GM12878 (cell line): ENCODE measurements at regions not wholly inside any gene's neighbourhood (a gene's known extent, or its start where the extent isn't known, plus 50 kb on each side); places are given as distances from the start of the nearest gene placed in this dataset.

Experiments used
- ATAC-seq: fragments of 200-7000 bp; cut with Tn5 transposase; 3 replicates; pipeline ENCODE4 v1.9.1; 2020; ENCODE audit warnings: mild to moderate bottlenecking, moderate library complexity
- BruUV-seq: library from RNA; stranded (reverse); fragments of 400-500 nt; replicated peaks from 2 replicates; lab custom pipeline; 2021; lab: Mats Ljungman, UMichigan
- CTCF ChIA-PET: fragments of 300-600 bp; sonication (Branson Sonifier 250); formaldehyde crosslinking; extraction: SDS; loops from one replicate; lab custom pipeline; 2021; ENCODE audit warnings: inconsistent platforms; lab: Yijun Ruan, JAX
- POLR2A ChIA-PET: fragments of 350-600 bp; formaldehyde crosslinking; extraction: SDS; loops from one replicate; lab custom pipeline; 2021; ENCODE audit warnings: inconsistent platforms; lab: Charles Lee
- RAD21 ChIA-PET: fragments of 300-600 bp; sonication (Branson Sonifier 250); formaldehyde crosslinking; loops from one replicate; lab custom pipeline; 2023; ENCODE audit warnings: antibody characterized with exemption; ENCODE audit not compliant: unreplicated experiment; lab: Charles Lee
- SMC1A ChIA-PET: fragments of 300-600 bp; sonication (Branson Sonifier 250); formaldehyde crosslinking; loops from one replicate; lab custom pipeline; 2023; ENCODE audit not compliant: unreplicated experiment, uncharacterized antibody; lab: Charles Lee
- DNase-seq: peaks from one replicate; pipeline ENCODE4 v3.0.0-alpha.2; 2011; ENCODE audit warnings: low read depth, low spot score
- FAIRE-seq: peaks from 3 replicates; lab custom pipeline; 2011; peaks lifted over from hg19 to GRCh38; lab: Jason Lieb, UNC
- H2AFZ ChIP-seq: 2 replicates; pipeline ENCODE4 v1.6.0; 2011; ENCODE audit warnings: low read depth, low read length, control low read depth; ENCODE audit not compliant: control insufficient read depth
- H3K27ac ChIP-seq: 2 replicates; pipeline ENCODE4 v1.5.1; 2011; ENCODE audit warnings: control low read depth; ENCODE audit not compliant: control insufficient read depth, insufficient read depth
- H3K27me3 ChIP-seq, 2 experiments: replicated peaks in 1 of 2; 2 replicates each; pipeline versions ENCODE4 v1.6.0 to v1.6.1; 2011; ENCODE audit warnings: low read length in 1 of 2; ENCODE audit not compliant: control insufficient read depth in 2 of 2, insufficient read depth in 2 of 2
- H3K36me3 ChIP-seq, 2 experiments: 2 replicates each; pipeline ENCODE4 v1.5.1; 2011; ENCODE audit warnings: low read length in 1 of 2; ENCODE audit not compliant: control insufficient read depth in 2 of 2, insufficient read depth in 2 of 2
- H3K4me1 ChIP-seq: 2 replicates; pipeline ENCODE4 v1.6.1; 2011; ENCODE audit warnings: mild to moderate bottlenecking, low read length, moderate library complexity, mixed read lengths; ENCODE audit not compliant: control insufficient read depth, insufficient read depth
- H3K4me2 ChIP-seq: 2 replicates; pipeline ENCODE4 v1.6.0; 2011; ENCODE audit warnings: control low read depth; ENCODE audit not compliant: control insufficient read depth, insufficient read depth
- H3K4me3 ChIP-seq: fragments of 200-600 bp; sonication (generic); 2 replicates; pipeline ENCODE4 v1.5.1; 2016
- H3K79me2 ChIP-seq: 2 replicates; pipeline ENCODE4 v1.6.0; 2011; ENCODE audit warnings: low read length; ENCODE audit not compliant: control insufficient read depth, insufficient read depth
- H3K9ac ChIP-seq: 2 replicates; pipeline ENCODE4 v1.8.0; 2011; ENCODE audit warnings: low read length, control low read depth, mixed read lengths; ENCODE audit not compliant: control insufficient read depth, insufficient read depth
- H3K9me3 ChIP-seq: replicated peaks from 3 replicates; pipeline ENCODE4 v1.5.1; 2011; ENCODE audit warnings: mild to moderate bottlenecking, low read length; ENCODE audit not compliant: control insufficient read depth, insufficient read depth
- H4K20me1 ChIP-seq: 2 replicates; pipeline ENCODE4 v1.6.0; 2011; ENCODE audit not compliant: control insufficient read depth, insufficient read depth
- BCL3 ChIP-seq: IDR thresholded peaks from 2 replicates; pipeline ENCODE4 v1.6.1; 2011; ENCODE audit warnings: borderline replicate concordance, low read depth, mild to moderate bottlenecking, moderate library complexity, low read length; ENCODE audit not compliant: insufficient read depth, poor library complexity, severe bottlenecking
- BCLAF1 ChIP-seq: fragments of 450-650 bp; IDR thresholded peaks from 2 replicates; pipeline ENCODE4 v1.6.1; 2017; ENCODE audit warnings: antibody characterized with exemption, mild to moderate bottlenecking, moderate library complexity
- CREB1 ChIP-seq: IDR thresholded peaks from 2 replicates; pipeline ENCODE4 v1.6.1; 2012; ENCODE audit warnings: low read depth, mild to moderate bottlenecking, inconsistent platforms
- CTCF ChIP-seq, 3 experiments: IDR thresholded peaks in 2 of 3; conservative IDR thresholded peaks in 1 of 3; 2 replicates each; pipeline ENCODE4 v1.5.1; 2011; ENCODE audit warnings: low read depth in 3 of 3, low read length in 3 of 3, mild to moderate bottlenecking in 3 of 3, control low read depth in 2 of 3, moderate library complexity in 2 of 3, inconsistent platforms in 1 of 3, mixed read lengths in 1 of 3; ENCODE audit not compliant: control insufficient read depth in 2 of 3, insufficient read depth in 1 of 3; ENCODE audit errors: extremely low read depth in 1 of 3
- EED ChIP-seq: sonication (generic); IDR thresholded peaks from 2 replicates; pipeline ENCODE4 v1.6.1; 2016; ENCODE audit warnings: antibody characterized with exemption, low read depth
- LARP7 ChIP-seq: fragments of 450-650 bp; IDR thresholded peaks from 2 replicates; pipeline ENCODE4 v1.6.1; 2017; ENCODE audit warnings: mild to moderate bottlenecking
- MAX ChIP-seq: IDR thresholded peaks from 2 replicates; pipeline ENCODE4 v1.6.1; 2012; ENCODE audit warnings: low read depth, low read length, improper control_type of control experiment
- POLR2AphosphoS2 ChIP-seq: IDR thresholded peaks from 2 replicates; pipeline ENCODE4 v1.6.1; 2011; ENCODE audit warnings: low read depth, mild to moderate bottlenecking, low read length, improper control_type of control experiment, moderate library complexity
- SMAD5 ChIP-seq: IDR thresholded peaks from 2 replicates; pipeline ENCODE4 v1.6.1; 2016; ENCODE audit warnings: antibody characterized with exemption, low read depth
- STAT1 ChIP-seq: fragments of 450-650 bp; conservative IDR thresholded peaks from 2 replicates; pipeline ENCODE4 v1.6.1; 2014; ENCODE audit warnings: antibody characterized with exemption, mild to moderate bottlenecking
- TCF3 ChIP-seq: IDR thresholded peaks from 2 replicates; pipeline ENCODE4 v1.6.1; 2012; ENCODE audit warnings: low read depth, mild to moderate bottlenecking, low read length, borderline replicate concordance; ENCODE audit not compliant: insufficient read depth
- ZBTB11 ChIP-seq: fragments of 450-650 bp; formaldehyde crosslinking; IDR thresholded peaks from 2 replicates; pipeline ENCODE4 v1.5.0; 2022; ENCODE audit warnings: mild to moderate bottlenecking, missing genetic modification characterization
- WGBS: methylation state at CpG from one replicate; pipeline ENCODE4 v1.1.6; 2016; ENCODE audit warnings: low lambda C conversion rate; ENCODE audit not compliant: insufficient replicate concordance, insufficient coverage; ENCODE audit errors: missing lambda C conversion rate; 5-methylcytosine and 5-hydroxymethylcytosine counted together
- in situ Hi-C: fragments of 300-500 bp; cut with MboI; formaldehyde crosslinking; loops from 9 replicates; pipeline ENCODE4 v1.14.3; 2018; ENCODE audit warnings: mixed read lengths
- intact Hi-C: fragments of 100-400 bp; cut with micrococcal nuclease; formaldehyde crosslinking; loops from one replicate; pipeline ENCODE4 v1.14.2; 2022; ENCODE audit not compliant: unreplicated experiment

GRCh38 chr5:64077589-64077988 lies 88.1 kb upstream of the RNF180 start (continued):
- no peak for TF ChIP-seq BCLAF1
- TF ChIP-seq, all 136 proteins: peak for 0

- H3K36me3 ChIP-seq: no peaks in the 10 kb centered on the region
- intact Hi-C loops: loop anchor here (1.0 to 2.0 kb wide), 2 partner anchors 134 to 538 kb away; no protein-coding TSS in a partner anchor
- ATAC-seq (peak; percentile 80), DNase-seq (no peak), FAIRE-seq (peak; percentile 69)
- no TSS peak for BruUV-seq
- ChIA-PET CTCF (interaction anchor here (0.7 to 1.0 kb wide), 2 partner anchors 536 to 538 kb away, joined by 3 to 4 read pairs; no protein-coding TSS in a partner anchor), RAD21 (interaction anchor here (0.6 to 0.7 kb wide), 2 partner anchors 139 to 538 kb away, joined by 3 read pairs; no protein-coding TSS in a partner anchor), SMC1A (interaction anchor here (0.7 kb wide), 1 partner anchor 539 kb away, joined by 4 read pairs; no protein-coding TSS in a partner anchor), POLR2A (no interaction called here)
- H3K4me1 ChIP-seq: no peaks in the 10 kb centered on the region
- no peak overlapping the region for H3K27ac ChIP-seq
- H3K4me3 ChIP-seq: no peak overlapping the region
- H3K9me3 ChIP-seq: no peaks in the 10 kb centered on the region
- in situ Hi-C loops: no loop called here
- H3K4me2 ChIP-seq: no peak overlapping the region
- H2AFZ ChIP-seq: no peak overlapping the region
- H3K27me3 ChIP-seq: no peaks in the 10 kb centered on the region
- no peaks in the 10 kb centered on the region for H3K79me2 ChIP-seq
- H3K9ac ChIP-seq: no peak overlapping the region
- no peaks in the 10 kb centered on the region for H4K20me1 ChIP-seq
- WGBS: 4% methylated on average over 2 of the region's 2 CpGs
- TF ChIP-seq EED: no peak
- TF ChIP-seq MAX: no peak
- no peak for TF ChIP-seq ZBTB11 (CRISPR knock-in tag)
- TF ChIP-seq STAT1: no peak
- peak; percentile 46 to 60 (median 59); a peak in 5 of 6 replicates for TF ChIP-seq CTCF (IDR thresholded peaks at IDR 0.05 in 2 of 3, conservative IDR thresholded peaks at IDR 0.05 in 1 of 3; ENCODE audit: control insufficient read depth in 2 of 3, extremely low read depth in 1 of 3, insufficient read depth in 1 of 3, low read depth in 3 of 3, low read length in 3 of 3)
- no peak for TF ChIP-seq SMAD5
- no peak for TF ChIP-seq POLR2AphosphoS2
- TF ChIP-seq LARP7: no peak
- no peak for TF ChIP-seq TCF3
- TF ChIP-seq BCL3: no peak
- TF ChIP-seq CREB1: no peak
Measured at GRCh38 chr5:64074533-64074932, 91.1 kb upstream of the RNF180 start.
